WTC11 (cell line): ENCODE measurements at regions not wholly inside any gene's neighbourhood (a gene's known extent, or its start where the extent isn't known, plus 50 kb on each side); places are given as distances from the start of the nearest gene placed in this dataset.

Experiments used
- ATAC-seq: fragments of 200-7000 bp; cut with Tn5 transposase; 2 replicates; pipeline ENCODE4 v1.10.0; 2021; ENCODE audit warnings: mild to moderate bottlenecking, moderate library complexity
- CTCF ChIA-PET: fragments of 300-600 bp; sonication (Branson Sonifier 250); formaldehyde crosslinking; loops from one replicate; lab custom pipeline; 2021; ENCODE audit warnings: antibody characterized with exemption; lab: Charles Lee
- POLR2A ChIA-PET: fragments of 350-600 bp; sonication (Branson Sonifier 250); formaldehyde crosslinking; loops from one replicate; lab custom pipeline; 2021; ENCODE audit warnings: antibody characterized with exemption; lab: Charles Lee
- DNase-seq: peaks from one replicate; pipeline ENCODE4 v3.0.0; 2021; ENCODE audit warnings: low spot score
- H3K27ac Mint-ChIP-seq: 2 replicates; pipeline ENCODE4 v1.8.0; 2021; ENCODE audit warnings: mixed read lengths
- H3K27me3 Mint-ChIP-seq: 2 replicates; pipeline ENCODE4 v1.8.0; 2021; ENCODE audit warnings: low read depth, mild to moderate bottlenecking, moderate library complexity, mixed read lengths
- H3K36me3 Mint-ChIP-seq: 2 replicates; pipeline ENCODE4 v1.8.0; 2021; ENCODE audit warnings: mixed read lengths
- H3K4me1 Mint-ChIP-seq: 2 replicates; pipeline ENCODE4 v1.8.0; 2022; ENCODE audit warnings: mixed read lengths
- H3K4me3 Mint-ChIP-seq: 2 replicates; pipeline ENCODE4 v1.8.0; 2021; ENCODE audit warnings: mild to moderate bottlenecking, moderate library complexity, mixed read lengths
- H3K9me3 Mint-ChIP-seq: 2 replicates; pipeline ENCODE4 v1.8.0; 2021; ENCODE audit warnings: mixed read lengths
- AFF4 ChIP-seq: sonication (generic); formaldehyde crosslinking; IDR thresholded peaks from 2 replicates; pipeline ENCODE4 v1.8.1; 2023; ENCODE audit warnings: mild to moderate bottlenecking, missing genetic modification reagents, borderline replicate concordance
- ATF1 ChIP-seq: sonication (generic); formaldehyde crosslinking; IDR thresholded peaks from 2 replicates; pipeline ENCODE4 v1.8.1; 2023; ENCODE audit warnings: mild to moderate bottlenecking, moderate library complexity, missing genetic modification reagents
- CREB1 ChIP-seq: sonication (generic); formaldehyde crosslinking; IDR thresholded peaks from 2 replicates; pipeline ENCODE4 v1.8.0; 2023; ENCODE audit warnings: mild to moderate bottlenecking, missing genetic modification reagents
- CREM ChIP-seq: sonication (generic); formaldehyde crosslinking; IDR thresholded peaks from 2 replicates; pipeline ENCODE4 v1.8.1; 2022; ENCODE audit warnings: mild to moderate bottlenecking, missing genetic modification reagents, moderate library complexity
- HMGXB4 ChIP-seq: sonication (generic); formaldehyde crosslinking; IDR thresholded peaks from 2 replicates; pipeline ENCODE4 v1.8.1; 2023; ENCODE audit warnings: mild to moderate bottlenecking, moderate library complexity, missing genetic modification reagents
- MLX ChIP-seq: sonication (generic); formaldehyde crosslinking; IDR thresholded peaks from 2 replicates; pipeline ENCODE4 v1.8.1; 2023; ENCODE audit warnings: mild to moderate bottlenecking, missing genetic modification reagents, moderate library complexity
- NFATC4 ChIP-seq: fragments of 250-450 bp; sonication (Bioruptor Pico); IDR thresholded peaks from 2 replicates; pipeline ENCODE4 v1.9.0; 2021; ENCODE audit warnings: mild to moderate bottlenecking
- PRDM15 ChIP-seq: sonication (generic); formaldehyde crosslinking; IDR thresholded peaks from 2 replicates; pipeline ENCODE4 v1.8.0; 2022; ENCODE audit warnings: missing genetic modification reagents
- PRRX2 ChIP-seq: fragments of 250-450 bp; sonication (Bioruptor Pico); IDR thresholded peaks from 2 replicates; pipeline ENCODE4 v1.8.0; 2021; ENCODE audit warnings: mild to moderate bottlenecking
- RELA ChIP-seq: sonication (generic); formaldehyde crosslinking; IDR thresholded peaks from 2 replicates; pipeline ENCODE4 v1.8.1; 2022; ENCODE audit warnings: missing genetic modification reagents, mild to moderate bottlenecking, borderline replicate concordance
- SMAD4 ChIP-seq: sonication (generic); formaldehyde crosslinking; IDR thresholded peaks from 2 replicates; pipeline ENCODE4 v1.8.0; 2022; ENCODE audit warnings: mild to moderate bottlenecking, missing genetic modification reagents
- SP1 ChIP-seq: sonication (generic); formaldehyde crosslinking; conservative IDR thresholded peaks from 2 replicates; pipeline ENCODE4 v1.8.1; 2022; ENCODE audit warnings: missing genetic modification reagents
- ZNF121 ChIP-seq: sonication (generic); formaldehyde crosslinking; IDR thresholded peaks from 2 replicates; pipeline ENCODE4 v1.8.0; 2023; ENCODE audit warnings: missing genetic modification reagents
- ZNF263 ChIP-seq: sonication (generic); formaldehyde crosslinking; IDR thresholded peaks from 2 replicates; pipeline ENCODE4 v1.8.1; 2022; ENCODE audit warnings: low read depth, mild to moderate bottlenecking, moderate library complexity, missing genetic modification reagents
- ZNF425 ChIP-seq: fragments of 250-450 bp; sonication (Bioruptor Pico); conservative IDR thresholded peaks from 2 replicates; pipeline ENCODE4 v1.9.0; 2021; ENCODE audit warnings: mild to moderate bottlenecking
- TF ChIP-seq, protein P1 (sequence below): sonication (generic); formaldehyde crosslinking; IDR thresholded peaks from 2 replicates; pipeline ENCODE4 v1.8.1; 2023; ENCODE audit warnings: mild to moderate bottlenecking, missing genetic modification reagents, moderate library complexity
- TF ChIP-seq, protein P2 (sequence below): fragments of 250-450 bp; sonication (Bioruptor Pico); IDR thresholded peaks from 2 replicates; pipeline ENCODE4 v1.9.0; 2021; ENCODE audit warnings: mild to moderate bottlenecking

- TF ChIP-seq PRDM15 (CRISPR knock-in tag) (no peak), MLX (CRISPR knock-in tag) (no peak), ZNF263 (no peak), SP1 (no peak)
- TF ChIP-seq, protein P1, sequence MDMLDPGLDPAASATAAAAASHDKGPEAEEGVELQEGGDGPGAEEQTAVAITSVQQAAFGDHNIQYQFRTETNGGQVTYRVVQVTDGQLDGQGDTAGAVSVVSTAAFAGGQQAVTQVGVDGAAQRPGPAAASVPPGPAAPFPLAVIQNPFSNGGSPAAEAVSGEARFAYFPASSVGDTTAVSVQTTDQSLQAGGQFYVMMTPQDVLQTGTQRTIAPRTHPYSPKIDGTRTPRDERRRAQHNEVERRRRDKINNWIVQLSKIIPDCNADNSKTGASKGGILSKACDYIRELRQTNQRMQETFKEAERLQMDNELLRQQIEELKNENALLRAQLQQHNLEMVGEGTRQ (CRISPR knock-in tag) = no peak
These were observed 154.2 kb upstream of the ID2 start (continued) for GRCh38 chr2:8527676-8528075.

DNA sequence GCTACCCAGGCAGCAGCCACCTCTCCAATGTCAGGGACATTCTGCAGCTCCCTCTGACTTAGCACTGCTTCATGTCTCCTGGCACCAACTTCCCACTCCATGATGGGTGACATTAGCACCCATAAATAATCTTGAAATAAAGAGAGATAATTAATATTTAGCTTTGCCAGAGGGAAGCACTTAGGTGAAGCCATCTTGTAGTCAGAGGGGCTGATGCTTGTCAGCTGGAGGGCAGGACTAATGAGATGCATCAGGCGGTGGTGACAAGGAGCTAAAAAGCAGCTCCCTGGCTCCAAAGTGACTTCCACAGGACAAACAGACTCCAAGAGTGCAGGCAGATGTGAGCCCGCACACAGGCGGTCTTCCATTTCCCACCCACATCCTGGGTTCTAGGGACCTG, 153.0 kb upstream of the ID2 start:
- no peaks in the 10 kb centered on the region for H3K27me3 Mint-ChIP-seq
- H3K36me3 Mint-ChIP-seq = peaks cover 9% of the 10 kb centered on the region
- no peak overlapping the region for H3K4me3 Mint-ChIP-seq
- no peak for DNase-seq
- peaks cover 31% of the 10 kb centered on the region for H3K4me1 Mint-ChIP-seq
- TF ChIP-seq PRRX2 (CRISPR knock-in tag) = no peak
- TF ChIP-seq CREM (CRISPR knock-in tag) = no peak
- TF ChIP-seq ATF1 (CRISPR knock-in tag) = no peak
- no peak for TF ChIP-seq HMGXB4
- CTCF ChIA-PET = interaction anchor here (0.6 kb wide), 1 partner anchor 152 kb away, joined by 4 read pairs; no protein-coding TSS in a partner anchor
- no peak overlapping the region for H3K27ac Mint-ChIP-seq
- peaks cover 23% of the 10 kb centered on the region for H3K9me3 Mint-ChIP-seq
- POLR2A ChIA-PET = no interaction called here
- ATAC-seq = no peak

GRCh38 chr2:8529706-8530277, 152.1 kb upstream of the ID2 start:
- no peaks in the 10 kb centered on the region for H3K27me3 Mint-ChIP-seq
- DNase-seq = no peak
- no peak for ATAC-seq
- H3K4me3 Mint-ChIP-seq = no peak overlapping the region
- CTCF ChIA-PET = no interaction called here
- POLR2A ChIA-PET = no interaction called here
- no peak overlapping the region for H3K27ac Mint-ChIP-seq
- peaks cover 9% of the 10 kb centered on the region for H3K36me3 Mint-ChIP-seq
- peaks cover 24% of the 10 kb centered on the region for H3K4me1 Mint-ChIP-seq
- H3K9me3 Mint-ChIP-seq = peaks cover 23% of the 10 kb centered on the region
- no peak for TF ChIP-seq SMAD4
- TF ChIP-seq, protein P2, sequence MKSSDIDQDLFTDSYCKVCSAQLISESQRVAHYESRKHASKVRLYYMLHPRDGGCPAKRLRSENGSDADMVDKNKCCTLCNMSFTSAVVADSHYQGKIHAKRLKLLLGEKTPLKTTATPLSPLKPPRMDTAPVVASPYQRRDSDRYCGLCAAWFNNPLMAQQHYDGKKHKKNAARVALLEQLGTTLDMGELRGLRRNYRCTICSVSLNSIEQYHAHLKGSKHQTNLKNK (CRISPR knock-in tag) = no peak
- no peak for TF ChIP-seq AFF4 (CRISPR knock-in tag)
- TF ChIP-seq NFATC4 (CRISPR knock-in tag) = no peak
- TF ChIP-seq RELA (CRISPR knock-in tag) = no peak
- TF ChIP-seq ZNF425 (CRISPR knock-in tag) = no peak
- no peak for TF ChIP-seq CREB1 (CRISPR knock-in tag)
- no peak for TF ChIP-seq ATF1 (CRISPR knock-in tag)
- no peak for TF ChIP-seq ZNF121
